T-helper 2 cell treated with Interferon-gamma antibody and Interleukin-4, amounts not matched to agents 5 μg/mL and 100 μg/mL, for 36 hours (primary cell): ENCODE measurements at regions not wholly inside any gene's neighbourhood (a gene's known extent, or its start where the extent isn't known, plus 50 kb on each side); places are given as distances from the start of the nearest gene placed in this dataset.
A peak's percentile ranks its signal among the peaks of the same experiment; 100 is the strongest.

Source experiments
- DNase-seq: peaks from one replicate; pipeline ENCODE4 v3.0.0; 2021; ENCODE audit warnings: low spot score
- H3K27ac Mint-ChIP-seq: one replicate; pipeline ENCODE4 v1.8.0; 2021; ENCODE audit warnings: mild to moderate bottlenecking, mixed read lengths
- H3K27me3 Mint-ChIP-seq: one replicate; pipeline ENCODE4 v1.8.0; 2021; ENCODE audit warnings: low read depth, mixed read lengths
- H3K36me3 Mint-ChIP-seq: one replicate; pipeline ENCODE4 v1.8.0; 2021; ENCODE audit warnings: low read depth, mixed read lengths
- H3K4me1 Mint-ChIP-seq: one replicate; pipeline ENCODE4 v1.8.0; 2021; ENCODE audit warnings: low read depth, mixed read lengths
- H3K4me3 Mint-ChIP-seq: one replicate; pipeline ENCODE4 v1.8.0; 2022; ENCODE audit warnings: mild to moderate bottlenecking, moderate library complexity, mixed read lengths
- H3K9me3 Mint-ChIP-seq: one replicate; pipeline ENCODE4 v1.8.0; 2021; ENCODE audit warnings: mixed read lengths

DNA sequence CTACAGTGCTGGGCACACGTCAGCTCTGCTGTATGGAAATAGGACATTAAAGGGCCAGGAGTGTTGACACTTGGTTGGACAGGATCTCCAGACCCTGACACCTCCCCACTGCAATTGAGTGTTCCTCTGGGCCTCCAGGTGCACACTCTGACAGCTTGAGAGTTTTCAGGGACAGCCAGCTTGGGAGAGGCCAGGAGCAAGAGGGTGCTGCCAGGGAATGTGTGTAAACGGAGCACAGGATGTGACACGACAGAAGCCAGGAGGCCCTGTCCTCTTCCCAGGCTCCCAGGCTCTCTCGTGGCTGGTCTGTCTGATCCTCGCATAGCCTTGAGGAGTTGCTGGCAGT lies 318.1 kb upstream of the HS6ST1 start:
- Mint-ChIP-seq H3K27me3 (peaks cover 39% of the 10 kb centered on the region), H3K36me3 (no peaks in the 10 kb centered on the region), H3K9me3 (no peaks in the 10 kb centered on the region), H3K27ac (no peak overlapping the region), H3K4me1 (no peaks in the 10 kb centered on the region), H3K4me3 (no peak overlapping the region)
- DNase-seq: peak; percentile 1

DNA sequence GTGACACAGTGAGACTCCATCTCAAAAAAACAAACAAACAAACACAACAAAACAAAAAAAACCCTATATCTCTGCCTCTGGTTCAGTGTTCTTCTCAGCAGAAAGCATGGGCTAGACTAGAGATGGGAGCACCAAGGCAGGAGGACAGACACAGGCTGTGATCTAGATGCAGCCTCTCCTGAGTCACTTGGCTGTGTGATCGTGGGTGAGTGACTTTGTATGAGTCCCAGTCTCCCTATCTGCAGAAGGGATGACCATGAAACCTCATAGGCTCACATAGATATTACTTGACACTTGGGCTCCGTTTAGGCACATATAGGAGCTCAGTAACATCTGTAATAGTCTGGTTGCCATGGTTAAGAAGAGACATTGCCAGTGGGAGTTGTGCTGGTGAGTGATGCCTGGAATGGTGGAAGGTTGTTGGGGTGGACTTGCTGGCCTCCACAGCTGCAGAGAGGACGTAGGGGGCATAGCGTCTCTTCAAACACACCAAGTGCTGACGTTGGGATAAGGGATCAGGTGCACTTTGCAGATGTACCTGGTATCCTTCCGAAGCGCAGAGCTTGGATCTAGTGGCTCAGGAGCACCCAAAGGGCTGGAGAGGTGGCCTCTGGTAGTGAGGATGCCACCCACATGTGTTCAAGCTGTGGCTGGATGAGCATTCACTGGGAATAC lies 318.9 kb upstream of the HS6ST1 start:
- DNase-seq: peak; percentile 1
- H3K9me3 Mint-ChIP-seq: no peaks in the 10 kb centered on the region
- no peak overlapping the region for H3K4me3 Mint-ChIP-seq
- no peaks in the 10 kb centered on the region for H3K4me1 Mint-ChIP-seq
- H3K36me3 Mint-ChIP-seq: no peaks in the 10 kb centered on the region
- peaks cover 35% of the 10 kb centered on the region for H3K27me3 Mint-ChIP-seq
- H3K27ac Mint-ChIP-seq: no peak overlapping the region

DNA sequence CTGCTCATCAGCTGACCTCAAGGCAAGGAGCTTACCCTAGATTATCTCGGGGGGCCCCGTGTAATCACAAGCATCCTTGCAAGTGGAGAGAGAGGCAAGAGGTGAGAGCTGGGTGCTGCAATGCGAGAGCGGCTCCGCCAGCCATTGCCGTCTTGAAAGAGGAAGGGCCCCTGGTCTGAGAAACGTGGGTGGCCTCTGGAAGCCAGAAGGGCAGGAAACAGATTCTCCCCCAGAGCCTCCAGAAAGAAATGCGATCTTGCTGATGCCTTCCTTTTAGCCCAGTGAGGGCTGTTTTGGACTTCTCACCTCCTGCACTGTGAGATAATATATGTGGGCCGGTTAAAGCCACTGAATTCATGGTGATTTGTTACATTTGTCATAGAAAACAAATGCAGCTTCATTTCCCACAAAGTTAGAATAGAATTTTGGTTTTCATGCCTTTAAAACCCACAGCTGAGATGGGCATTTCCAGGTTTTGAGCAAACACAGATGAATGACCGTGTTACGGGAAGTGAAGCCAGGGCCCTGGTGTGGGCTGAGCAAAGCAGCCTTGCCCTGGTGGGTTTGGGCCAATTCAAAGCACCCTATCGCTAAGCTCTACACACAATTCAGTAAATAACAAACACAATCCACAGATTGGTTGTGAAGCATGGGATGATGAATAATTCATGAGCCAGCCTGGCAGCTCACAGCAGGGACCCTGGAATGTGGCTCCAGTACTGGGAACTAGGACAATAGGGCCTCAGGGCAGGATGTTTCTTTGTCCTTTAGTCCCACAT lies 319.9 kb upstream of the HS6ST1 start:
- peaks cover 28% of the 10 kb centered on the region for H3K27me3 Mint-ChIP-seq
- no peaks in the 10 kb centered on the region for H3K4me1 Mint-ChIP-seq
- H3K27ac Mint-ChIP-seq: no peak overlapping the region
- no peaks in the 10 kb centered on the region for H3K9me3 Mint-ChIP-seq
- no peaks in the 10 kb centered on the region for H3K36me3 Mint-ChIP-seq
- DNase-seq: peak; percentile 1
- no peak overlapping the region for H3K4me3 Mint-ChIP-seq

- Mint-ChIP-seq H3K4me3 (no peak overlapping the region), H3K36me3 (no peaks in the 10 kb centered on the region), H3K27me3 (peaks cover 28% of the 10 kb centered on the region), H3K4me1 (no peaks in the 10 kb centered on the region), H3K9me3 (no peaks in the 10 kb centered on the region), H3K27ac (no peak overlapping the region)
- no peak for DNase-seq
These were observed 320.4 kb upstream of the HS6ST1 start for GRCh38 chr2:128639120-128639477.

DNA sequence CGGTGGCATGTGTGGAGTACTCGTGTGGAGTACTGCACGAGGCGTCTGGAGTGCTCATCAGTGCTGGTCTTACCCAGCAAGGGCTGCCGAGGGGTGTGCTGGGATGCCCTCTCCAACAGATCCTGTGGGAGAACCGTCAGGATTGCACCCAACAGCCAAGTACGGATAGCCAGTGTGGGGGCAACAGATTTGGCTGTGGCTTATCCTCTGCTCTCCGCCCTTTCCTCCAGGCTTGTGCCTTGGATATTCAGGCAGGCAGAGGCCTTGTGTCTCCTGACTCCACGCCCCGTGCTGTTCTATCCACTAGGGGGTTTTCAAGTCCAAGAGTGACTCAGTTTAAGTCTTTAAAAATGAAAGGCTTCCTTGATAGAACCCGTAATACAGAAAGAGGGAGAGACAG lies 321.0 kb upstream of the HS6ST1 start:
- H3K27ac Mint-ChIP-seq: no peak overlapping the region
- peaks cover 25% of the 10 kb centered on the region for H3K27me3 Mint-ChIP-seq
- H3K4me3 Mint-ChIP-seq: no peak overlapping the region
- H3K9me3 Mint-ChIP-seq: no peaks in the 10 kb centered on the region
- DNase-seq: peak; percentile 1
- H3K4me1 Mint-ChIP-seq: no peaks in the 10 kb centered on the region
- no peaks in the 10 kb centered on the region for H3K36me3 Mint-ChIP-seq

GRCh38 chr2:128640166-128640844 lies 321.6 kb upstream of the HS6ST1 start:
- no peak overlapping the region for H3K4me3 Mint-ChIP-seq
- H3K27ac Mint-ChIP-seq: no peak overlapping the region
- peaks cover 2% of the 10 kb centered on the region for H3K4me1 Mint-ChIP-seq
- peak; percentile 0 for DNase-seq
- H3K9me3 Mint-ChIP-seq: no peaks in the 10 kb centered on the region
- H3K36me3 Mint-ChIP-seq: no peaks in the 10 kb centered on the region
- H3K27me3 Mint-ChIP-seq: peaks cover 28% of the 10 kb centered on the region

DNA sequence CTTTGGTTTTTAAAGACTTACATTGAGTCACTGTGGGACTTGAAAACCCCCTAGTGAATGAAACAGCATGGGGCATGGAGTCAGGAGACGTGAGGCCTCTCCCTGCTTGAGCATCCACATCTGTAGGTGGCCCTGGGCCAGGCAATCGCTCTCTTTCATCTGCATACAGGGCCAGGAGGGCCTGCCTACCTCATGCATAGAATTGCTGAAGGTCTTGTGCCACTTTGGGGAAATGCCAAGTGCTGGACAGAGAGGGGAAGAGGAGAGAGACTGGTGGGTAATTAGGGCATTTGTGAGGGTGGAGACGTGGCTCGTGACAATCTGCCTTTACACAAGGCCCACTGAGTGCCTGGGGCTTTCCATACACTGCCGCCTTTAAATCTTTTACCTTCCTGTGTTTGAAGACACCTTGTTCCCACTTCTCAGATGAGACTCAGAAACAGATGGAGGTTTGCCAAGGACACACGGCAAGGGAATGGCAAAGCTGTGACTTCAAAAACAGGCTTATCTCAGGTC lies 322.2 kb upstream of the HS6ST1 start:
- Mint-ChIP-seq H3K4me3 (no peak overlapping the region), H3K36me3 (no peaks in the 10 kb centered on the region), H3K27me3 (peaks cover 28% of the 10 kb centered on the region), H3K9me3 (no peaks in the 10 kb centered on the region), H3K4me1 (peaks cover 2% of the 10 kb centered on the region), H3K27ac (no peak overlapping the region)
- DNase-seq: no peak

GRCh38 chr2:128641421-128642080 lies 322.9 kb upstream of the HS6ST1 start:
- Mint-ChIP-seq H3K36me3 (no peaks in the 10 kb centered on the region), H3K27me3 (peaks cover 25% of the 10 kb centered on the region), H3K4me1 (peaks cover 2% of the 10 kb centered on the region), H3K27ac (no peak overlapping the region), H3K4me3 (no peak overlapping the region), H3K9me3 (no peaks in the 10 kb centered on the region)
- DNase-seq: no peak

- H3K4me3 Mint-ChIP-seq: no peak overlapping the region
- H3K27me3 Mint-ChIP-seq: peaks cover 25% of the 10 kb centered on the region
- H3K4me1 Mint-ChIP-seq: peaks cover 2% of the 10 kb centered on the region
- no peak for DNase-seq
- no peaks in the 10 kb centered on the region for H3K36me3 Mint-ChIP-seq
- no peaks in the 10 kb centered on the region for H3K9me3 Mint-ChIP-seq
- no peak overlapping the region for H3K27ac Mint-ChIP-seq
These were observed 323.6 kb upstream of the HS6ST1 start for GRCh38 chr2:128642316-128642715.

GRCh38 chr2:128642821-128643220 lies 324.2 kb upstream of the HS6ST1 start:
- Mint-ChIP-seq H3K27ac (no peak overlapping the region), H3K4me1 (peaks cover 2% of the 10 kb centered on the region), H3K4me3 (no peak overlapping the region), H3K9me3 (no peaks in the 10 kb centered on the region), H3K27me3 (peaks cover 24% of the 10 kb centered on the region), H3K36me3 (no peaks in the 10 kb centered on the region)
- no peak for DNase-seq

DNA sequence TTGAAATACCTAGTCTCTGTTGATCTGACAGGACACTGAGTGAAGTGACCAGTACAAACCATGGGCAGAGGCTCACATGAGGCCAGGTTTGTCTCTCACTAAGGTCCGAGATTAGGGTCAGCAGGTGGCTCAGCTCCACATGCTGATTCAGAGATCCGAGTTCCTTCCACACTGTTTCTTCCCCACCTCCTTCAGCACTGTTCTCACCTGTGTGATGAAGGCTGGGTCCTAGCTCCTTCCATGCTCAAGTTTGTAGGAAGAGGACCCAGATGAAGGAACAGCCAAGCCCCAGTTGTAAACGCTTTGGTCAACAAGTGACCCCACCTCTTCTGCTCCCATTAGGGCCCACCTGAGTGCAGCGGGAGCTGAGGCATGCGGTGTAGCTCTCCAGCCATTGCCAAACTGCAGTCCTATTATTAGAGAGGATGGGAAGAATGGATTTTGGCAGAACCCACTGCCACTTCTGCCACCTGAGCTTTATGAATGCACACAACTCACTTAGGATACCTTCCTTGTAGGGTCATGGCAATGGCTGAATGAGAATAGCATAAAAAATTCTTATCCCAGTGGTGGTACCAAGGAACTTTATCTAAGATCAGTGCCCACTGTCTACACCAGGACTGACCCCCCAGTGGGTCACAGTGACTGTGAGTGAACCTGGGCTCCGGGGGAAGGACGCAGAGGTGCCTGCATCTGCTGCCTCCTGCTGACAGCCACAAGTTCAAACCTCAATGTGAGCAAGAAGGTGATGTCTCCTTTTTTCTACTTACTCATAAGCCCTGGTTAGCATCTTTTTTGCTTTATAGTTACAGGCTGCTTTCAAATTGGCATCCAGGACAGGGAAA lies 324.8 kb upstream of the HS6ST1 start:
- peak; percentile 2 for DNase-seq
- Mint-ChIP-seq H3K4me3 (no peak overlapping the region), H3K9me3 (no peaks in the 10 kb centered on the region), H3K27ac (no peak overlapping the region), H3K36me3 (no peaks in the 10 kb centered on the region), H3K27me3 (peaks cover 23% of the 10 kb centered on the region), H3K4me1 (peaks cover 2% of the 10 kb centered on the region)

DNA sequence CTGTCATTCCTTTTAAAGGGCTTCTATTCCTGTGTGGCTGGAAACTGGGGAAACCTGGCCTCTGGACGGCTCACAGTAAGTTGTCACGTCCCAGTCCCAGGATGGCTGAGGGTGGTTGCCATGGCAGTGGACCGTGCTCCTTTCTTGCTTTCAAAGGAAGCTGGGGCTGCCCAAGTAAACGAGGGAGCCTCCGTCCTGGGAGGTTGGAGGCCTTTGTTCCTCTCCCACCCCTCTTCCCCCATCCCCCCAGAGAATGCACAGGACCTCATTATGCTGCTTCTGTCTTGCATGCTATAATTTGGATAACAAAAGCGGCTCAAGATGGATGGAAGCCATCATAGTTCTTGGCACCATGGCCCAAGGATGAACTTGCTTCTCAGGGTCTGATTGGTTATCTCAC lies 325.5 kb upstream of the HS6ST1 start:
- no peak overlapping the region for H3K4me3 Mint-ChIP-seq
- H3K4me1 Mint-ChIP-seq: peaks cover 2% of the 10 kb centered on the region
- H3K27ac Mint-ChIP-seq: no peak overlapping the region
- peak; percentile 0 for DNase-seq
- no peaks in the 10 kb centered on the region for H3K36me3 Mint-ChIP-seq
- peaks cover 27% of the 10 kb centered on the region for H3K27me3 Mint-ChIP-seq
- H3K9me3 Mint-ChIP-seq: no peaks in the 10 kb centered on the region

DNA sequence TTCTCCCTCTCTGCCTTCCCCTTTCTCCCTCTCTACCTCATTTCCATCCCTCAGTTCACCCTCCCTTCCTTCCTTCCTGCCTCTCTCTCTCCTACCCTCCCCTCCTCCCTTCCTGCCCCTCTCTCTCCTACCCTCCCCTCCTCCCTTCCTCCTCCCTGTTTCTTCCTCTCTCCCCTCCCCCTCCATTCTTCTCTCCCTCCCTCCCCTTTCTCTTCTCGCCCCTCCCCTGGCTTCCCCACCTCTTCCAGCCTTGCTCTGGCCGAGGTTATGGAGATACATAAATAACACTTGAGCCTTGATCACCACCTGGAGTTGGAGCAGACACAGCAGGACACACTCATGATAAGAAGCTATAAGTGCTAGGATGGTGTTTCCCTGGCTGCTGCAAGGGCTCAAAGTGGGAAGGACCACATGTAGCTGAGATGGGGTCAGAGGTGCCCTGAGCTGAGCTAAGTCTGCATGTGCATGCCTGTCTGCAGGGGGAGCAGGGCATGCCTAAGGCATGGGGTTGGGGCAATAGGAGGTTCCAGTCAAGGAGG lies 326.1 kb upstream of the HS6ST1 start:
- no peak for DNase-seq
- Mint-ChIP-seq H3K36me3 (no peaks in the 10 kb centered on the region), H3K4me1 (peaks cover 2% of the 10 kb centered on the region), H3K27ac (no peak overlapping the region), H3K9me3 (no peaks in the 10 kb centered on the region), H3K4me3 (no peak overlapping the region), H3K27me3 (peaks cover 29% of the 10 kb centered on the region)
